ENCODE measurements at regions not wholly inside any gene's neighbourhood (a gene's known extent, or its start where the extent isn't known, plus 50 kb on each side); places are given as distances from the start of the nearest gene placed in this dataset.
"Not testable (repeated sequence)": the region's sequence is repeated elsewhere in the genome, so short reads cannot be mapped to it uniquely, and the experiment has no call there.

DNA sequence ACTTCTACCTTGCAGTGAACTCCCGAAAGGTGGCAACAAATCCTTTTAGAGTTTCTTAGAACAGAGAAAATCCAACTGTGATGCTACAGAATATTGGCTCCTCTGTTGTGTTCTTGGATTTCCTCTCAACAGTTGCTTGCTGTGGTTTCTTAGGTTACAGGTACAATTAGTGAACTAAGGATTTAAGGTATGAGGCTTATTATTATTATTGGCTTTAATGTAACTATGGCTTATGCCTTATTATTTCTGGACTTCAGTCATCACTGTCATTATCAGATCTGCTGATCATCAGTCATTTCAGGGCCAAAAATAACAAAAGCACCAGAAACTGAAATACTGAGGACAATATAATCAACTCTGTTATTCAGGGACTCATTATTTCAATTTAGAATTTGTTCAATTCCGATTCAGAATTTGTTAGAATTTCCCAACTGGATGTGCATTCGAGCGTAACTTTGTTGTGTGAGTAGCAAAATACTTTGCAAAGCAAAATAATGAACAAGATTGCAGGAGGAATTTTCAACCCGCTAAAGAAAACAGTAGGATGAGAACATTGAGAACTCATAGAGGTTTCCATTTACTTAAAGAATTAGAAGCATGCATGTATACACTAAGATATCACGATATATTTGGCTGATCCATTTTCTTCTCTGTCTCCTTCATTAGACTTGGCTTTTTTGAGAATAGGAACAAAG is 65.5 kb upstream of the AK4 start:
- H3K27me3 ChIP-seq = no peaks in the 10 kb centered on the region
- no peaks in the 10 kb centered on the region for H3K9me3 ChIP-seq
- WGBS, 2 donors (ENCODE audit: low coverage in 1 of 2) = 88 to 92% methylated on average over 6 of the region's 6 CpGs
- no peaks in the 10 kb centered on the region for H3K4me1 ChIP-seq
- no peak for DNase-seq
- no peak overlapping the region for H3K4me3 ChIP-seq
- in situ Hi-C loops (cut with MboI; ENCODE audit: low pct_ligation_motif_present in 1 of 4, low pct_unique_long_range_greater_than_20kb in 1 of 4, low sequenced_read_pairs in 3 of 4) = loop anchor here in 1 of 4 donors (25.0 kb wide), 1 partner anchor 330 kb away; the partner anchor contains the start of genes LEPR and LEPROT
- TF ChIP-seq POLR2AphosphoS5 (IDR thresholded peaks at IDR 0.05) (no peak), EP300 (IDR thresholded peaks at IDR 0.05; ENCODE audit: low read depth) (no peak)
- intact Hi-C loops (cut with DNase I; ENCODE audit: low total_unique reads) = no loop called here
- no peaks in the 10 kb centered on the region for H3K36me3 ChIP-seq
- H3K27ac ChIP-seq = no peak overlapping the region

DNA sequence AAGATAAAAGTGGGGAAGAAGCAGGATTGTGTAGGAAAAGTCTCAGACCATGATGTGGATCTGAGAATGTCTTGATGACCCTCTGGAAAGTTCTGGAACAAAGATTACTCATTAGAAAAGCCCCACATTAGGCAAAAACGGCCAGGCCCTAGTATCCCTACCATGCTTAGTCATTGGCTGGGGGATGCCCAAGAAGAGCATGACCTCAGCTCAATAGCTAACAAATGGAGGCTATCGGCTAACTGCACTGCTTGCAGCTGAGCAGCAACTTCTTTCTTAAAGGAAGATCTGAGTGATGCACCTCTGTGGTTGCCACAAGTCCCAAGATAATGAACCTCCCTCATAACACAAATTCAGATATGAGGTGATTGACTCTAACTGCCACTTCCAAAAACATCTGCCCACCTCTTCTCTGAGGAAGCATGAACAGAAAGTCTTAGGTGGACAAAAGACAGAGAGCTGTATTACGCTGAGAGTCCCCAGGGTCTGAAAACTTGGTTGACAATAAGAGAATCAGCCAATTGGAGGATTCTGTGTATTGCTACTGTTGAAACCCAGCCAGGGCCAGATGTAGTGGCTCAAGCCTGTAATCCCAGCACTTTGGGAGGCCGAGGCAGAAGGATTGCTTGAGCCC is 64.6 kb upstream of the AK4 start:
- no peaks in the 10 kb centered on the region for H3K4me1 ChIP-seq
- WGBS, 2 donors (ENCODE audit: low coverage in 1 of 2) = 33 to 69% methylated on average over 1 to 4 of the region's 4 CpGs
- in situ Hi-C loops (cut with MboI; ENCODE audit: low pct_ligation_motif_present in 1 of 4, low pct_unique_long_range_greater_than_20kb in 1 of 4, low sequenced_read_pairs in 3 of 4) (loop anchor here in 1 of 4 donors (25.0 kb wide), 1 partner anchor 329 kb away; the partner anchor contains the start of genes LEPR and LEPROT), intact Hi-C loops (cut with DNase I; ENCODE audit: low total_unique reads) (no loop called here)
- no peaks in the 10 kb centered on the region for H3K36me3 ChIP-seq
- H3K4me3 ChIP-seq = no peak overlapping the region
- H3K27me3 ChIP-seq = no peaks in the 10 kb centered on the region
- H3K9me3 ChIP-seq = no peaks in the 10 kb centered on the region
- H3K27ac ChIP-seq = no peak overlapping the region
- DNase-seq = no peak
- TF ChIP-seq EP300 (IDR thresholded peaks at IDR 0.05; ENCODE audit: low read depth) (no peak), POLR2AphosphoS5 (IDR thresholded peaks at IDR 0.05) (no peak), POLR2A (IDR thresholded peaks at IDR 0.05) (no peak)
- TF ChIP-seq, protein P1, sequence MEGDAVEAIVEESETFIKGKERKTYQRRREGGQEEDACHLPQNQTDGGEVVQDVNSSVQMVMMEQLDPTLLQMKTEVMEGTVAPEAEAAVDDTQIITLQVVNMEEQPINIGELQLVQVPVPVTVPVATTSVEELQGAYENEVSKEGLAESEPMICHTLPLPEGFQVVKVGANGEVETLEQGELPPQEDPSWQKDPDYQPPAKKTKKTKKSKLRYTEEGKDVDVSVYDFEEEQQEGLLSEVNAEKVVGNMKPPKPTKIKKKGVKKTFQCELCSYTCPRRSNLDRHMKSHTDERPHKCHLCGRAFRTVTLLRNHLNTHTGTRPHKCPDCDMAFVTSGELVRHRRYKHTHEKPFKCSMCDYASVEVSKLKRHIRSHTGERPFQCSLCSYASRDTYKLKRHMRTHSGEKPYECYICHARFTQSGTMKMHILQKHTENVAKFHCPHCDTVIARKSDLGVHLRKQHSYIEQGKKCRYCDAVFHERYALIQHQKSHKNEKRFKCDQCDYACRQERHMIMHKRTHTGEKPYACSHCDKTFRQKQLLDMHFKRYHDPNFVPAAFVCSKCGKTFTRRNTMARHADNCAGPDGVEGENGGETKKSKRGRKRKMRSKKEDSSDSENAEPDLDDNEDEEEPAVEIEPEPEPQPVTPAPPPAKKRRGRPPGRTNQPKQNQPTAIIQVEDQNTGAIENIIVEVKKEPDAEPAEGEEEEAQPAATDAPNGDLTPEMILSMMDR (IDR thresholded peaks at IDR 0.05) = no peak

DNA sequence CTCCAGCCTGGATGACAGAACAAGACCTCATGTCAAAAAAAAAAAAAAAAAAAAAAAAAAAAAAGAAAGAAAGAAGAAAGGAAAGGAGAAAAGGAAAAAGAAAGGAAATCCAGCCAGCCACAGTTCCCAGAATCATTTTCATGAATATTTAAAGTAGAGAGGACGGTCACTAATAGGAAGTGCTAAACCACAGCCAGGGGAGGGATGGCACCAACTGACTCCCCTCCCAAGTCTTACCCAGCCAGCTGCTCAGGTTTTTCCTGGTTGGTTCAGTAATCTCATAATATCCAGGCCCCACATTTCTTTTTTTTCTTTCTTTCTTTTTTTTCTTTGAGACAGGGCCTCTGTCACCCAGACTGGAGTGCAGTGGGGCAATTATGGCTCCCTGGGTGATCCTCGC is 63.9 kb upstream of the AK4 start:
- no peaks in the 10 kb centered on the region for H3K36me3 ChIP-seq
- intact Hi-C loops (cut with DNase I; ENCODE audit: low total_unique reads) = no loop called here
- H3K9me3 ChIP-seq = no peaks in the 10 kb centered on the region
- in situ Hi-C loops (cut with MboI; ENCODE audit: low pct_ligation_motif_present in 1 of 4, low pct_unique_long_range_greater_than_20kb in 1 of 4, low sequenced_read_pairs in 3 of 4) = loop anchor here in 1 of 4 donors (25.0 kb wide), 1 partner anchor 328 kb away; the partner anchor contains the start of genes LEPR and LEPROT
- H3K27ac ChIP-seq = no peak overlapping the region
- no peaks in the 10 kb centered on the region for H3K27me3 ChIP-seq
- WGBS, 2 donors (ENCODE audit: low coverage in 1 of 2) = 88 to 100% methylated on average over 1 to 2 of the region's 2 CpGs
- TF ChIP-seq EP300 (IDR thresholded peaks at IDR 0.05; ENCODE audit: low read depth) (no peak), POLR2AphosphoS5 (IDR thresholded peaks at IDR 0.05) (no peak), POLR2A (IDR thresholded peaks at IDR 0.05) (no peak)
- TF ChIP-seq, protein P1 (IDR thresholded peaks at IDR 0.05) = no peak
- DNase-seq = no peak
- H3K4me1 ChIP-seq = no peaks in the 10 kb centered on the region
- H3K4me3 ChIP-seq = no peak overlapping the region

DNA sequence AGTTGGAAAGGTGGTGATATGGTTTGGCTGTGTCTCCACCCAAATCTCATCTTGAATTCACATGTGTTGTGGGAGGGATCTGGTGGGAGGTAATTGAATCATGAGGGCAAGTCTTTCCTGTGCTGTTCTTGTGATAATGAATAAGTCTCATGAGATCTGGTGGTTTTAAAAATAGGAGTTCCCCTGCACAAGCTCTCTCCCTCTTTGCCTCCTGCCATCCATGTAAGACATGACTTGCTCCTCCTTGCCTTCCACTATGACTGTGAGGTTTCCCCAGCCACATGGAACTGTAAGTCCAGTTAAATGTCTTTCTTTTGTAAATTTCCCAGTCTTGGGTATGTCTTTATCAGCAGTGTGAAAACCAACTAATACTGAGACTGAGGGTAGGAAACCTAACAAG is 60.5 kb upstream of the AK4 start:
- H3K27me3 ChIP-seq; H3K4me3 ChIP-seq; DNase-seq; H3K27ac ChIP-seq; intact Hi-C loops (cut with DNase I; ENCODE audit: low total_unique reads); H3K9me3 ChIP-seq; H3K36me3 ChIP-seq: not testable (repeated sequence)
- H3K4me1 ChIP-seq = peaks cover 0 to 20% (median 3%) of the 10 kb centered on the region in 4 donors
- in situ Hi-C loops (cut with MboI; ENCODE audit: low pct_ligation_motif_present in 1 of 4, low pct_unique_long_range_greater_than_20kb in 1 of 4, low sequenced_read_pairs in 3 of 4) = loop anchor here in 1 of 4 donors (25.0 kb wide), 1 partner anchor 325 kb away; the partner anchor contains the start of genes LEPR and LEPROT

DNA sequence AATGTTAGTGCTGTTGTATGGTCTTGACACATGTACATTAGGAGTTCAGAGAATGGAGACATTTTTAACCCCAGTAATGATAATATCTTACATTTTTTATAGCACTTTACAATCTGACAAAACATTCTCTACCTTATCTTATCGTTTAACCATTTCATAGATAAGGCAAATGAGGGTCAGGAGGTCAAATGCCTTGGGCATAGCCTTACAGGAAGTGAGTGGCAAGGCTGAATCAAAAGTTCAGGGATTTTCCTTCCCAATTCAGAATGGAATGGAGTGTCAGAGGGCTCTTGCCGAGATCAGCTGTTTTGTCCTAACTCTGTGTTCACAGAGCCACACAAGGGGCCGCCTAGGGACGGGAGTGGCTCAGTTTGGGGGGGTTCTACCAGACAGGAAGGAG is 57.6 kb upstream of the AK4 start:
- 33 to 40% methylated on average over 1 to 4 of the region's 4 CpGs for WGBS, 2 donors (ENCODE audit: low coverage in 1 of 2)
- no peak overlapping the region for H3K27ac ChIP-seq
- no peaks in the 10 kb centered on the region for H3K36me3 ChIP-seq
- peaks cover 0 to 20% (median 3%) of the 10 kb centered on the region in 4 donors for H3K4me1 ChIP-seq
- no peak for DNase-seq
- H3K4me3 ChIP-seq = no peak overlapping the region
- in situ Hi-C loops (cut with MboI; ENCODE audit: low pct_ligation_motif_present in 1 of 4, low pct_unique_long_range_greater_than_20kb in 1 of 4, low sequenced_read_pairs in 3 of 4) (loop anchor here in 1 of 4 donors (25.0 kb wide), 1 partner anchor 322 kb away; the partner anchor contains the start of genes LEPR and LEPROT), intact Hi-C loops (cut with DNase I; ENCODE audit: low total_unique reads) (no loop called here)
- no peaks in the 10 kb centered on the region for H3K27me3 ChIP-seq
- H3K9me3 ChIP-seq = peaks cover 0 to 4% of the 10 kb centered on the region in 2 donors
- no peak for TF ChIP-seq POLR2AphosphoS5 (IDR thresholded peaks at IDR 0.05)
- TF ChIP-seq EP300 (IDR thresholded peaks at IDR 0.05; ENCODE audit: low read depth) = no peak
